ENCODE measurements at regions not wholly inside any gene's neighbourhood (a gene's known extent, or its start where the extent isn't known, plus 50 kb on each side); places are given as distances from the start of the nearest gene placed in this dataset.

- TF ChIP-seq CTCF (conservative IDR thresholded peaks at IDR 0.05; ENCODE audit: low read depth, low read length) (no peak), RFX5 (IDR thresholded peaks at IDR 0.05; ENCODE audit: low read depth, low read length) (no peak), ELK1 (IDR thresholded peaks at IDR 0.05; ENCODE audit: borderline replicate concordance, low read depth, low read length) (no peak), MAFK (IDR thresholded peaks at IDR 0.05; ENCODE audit: low read depth, low read length) (no peak), USF2 (IDR thresholded peaks at IDR 0.05; ENCODE audit: low read depth, low read length) (no peak), MXI1 (IDR thresholded peaks at IDR 0.05; ENCODE audit: borderline replicate concordance, low read depth, low read length) (no peak), SMC3 (IDR thresholded peaks at IDR 0.05; ENCODE audit: low read depth, low read length) (no peak), RAD21 (IDR thresholded peaks at IDR 0.05; ENCODE audit: low read length) (no peak), RCOR1 (IDR thresholded peaks at IDR 0.05; ENCODE audit: insufficient replicate concordance, low read length) (no peak), CEBPB (IDR thresholded peaks at IDR 0.05; ENCODE audit: low read depth, low read length) (no peak), BHLHE40 (IDR thresholded peaks at IDR 0.05; ENCODE audit: low read depth, low read length) (no peak), POLR2A (IDR thresholded peaks at IDR 0.05; ENCODE audit: low read depth, low read length) (no peak), NFE2L2 (IDR thresholded peaks at IDR 0.05; ENCODE audit: low read depth, low read length) (no peak), MAZ (IDR thresholded peaks at IDR 0.05; ENCODE audit: borderline replicate concordance, low read depth, low read length) (no peak)
Measured at GRCh38 chr22:44586999-44587736, 89.1 kb upstream of the RTL6 start.
